KMS-11 (cell line): ENCODE measurements at regions not wholly inside any gene's neighbourhood (a gene's known extent, or its start where the extent isn't known, plus 50 kb on each side); places are given as distances from the start of the nearest gene placed in this dataset.
"Not testable (repeated sequence)": the region's sequence is repeated elsewhere in the genome, so short reads cannot be mapped to it uniquely, and the experiment has no call there.

ENCODE experiments used
- H2AFZ ChIP-seq: fragments of 200-600 bp; sonication (generic); 2 replicates; pipeline ENCODE4 v1.6.1; 2016; ENCODE audit warnings: antibody characterized with exemption, mixed run types, low read depth
- H3K27ac ChIP-seq: fragments of 200-600 bp; sonication (generic); 2 replicates; pipeline ENCODE4 v1.6.1; 2016; ENCODE audit warnings: mild to moderate bottlenecking, mixed run types
- H3K27me3 ChIP-seq: fragments of 200-600 bp; sonication (generic); 2 replicates; pipeline ENCODE4 v1.6.1; 2017; ENCODE audit warnings: mild to moderate bottlenecking, low read depth, mixed run types, moderate library complexity; ENCODE audit not compliant: insufficient read depth
- H3K36me3 ChIP-seq: fragments of 200-600 bp; sonication (generic); 2 replicates; pipeline ENCODE4 v1.6.1; 2017; ENCODE audit warnings: mild to moderate bottlenecking, mixed run types; ENCODE audit not compliant: insufficient read depth
- H3K4me1 ChIP-seq: fragments of 200-600 bp; sonication (generic); 2 replicates; pipeline ENCODE4 v1.6.1; 2016; ENCODE audit warnings: mild to moderate bottlenecking, low read depth, mixed run types; ENCODE audit not compliant: poor library complexity, severe bottlenecking
- H3K4me2 ChIP-seq: fragments of 200-600 bp; sonication (generic); 2 replicates; pipeline ENCODE4 v1.7.0; 2016; ENCODE audit warnings: mild to moderate bottlenecking, mixed run types
- H3K4me3 ChIP-seq: fragments of 200-600 bp; sonication (generic); IDR thresholded peaks from 2 replicates; pipeline ENCODE4 v1.6.1; 2017; ENCODE audit warnings: low read depth, low read length, mixed read lengths; ENCODE audit not compliant: insufficient read depth
- H3K79me2 ChIP-seq: fragments of 200-600 bp; sonication (generic); 2 replicates; pipeline ENCODE4 v1.6.1; 2016; ENCODE audit warnings: low read depth, mixed run types; ENCODE audit not compliant: insufficient read depth
- H3K9ac ChIP-seq: fragments of 200-600 bp; sonication (generic); 2 replicates; pipeline ENCODE4 v1.6.1; 2016; ENCODE audit warnings: mild to moderate bottlenecking, mixed run types
- H4K20me1 ChIP-seq: fragments of 200-600 bp; sonication (generic); 2 replicates; pipeline ENCODE4 v1.6.1; 2016; ENCODE audit warnings: mild to moderate bottlenecking, mixed run types; ENCODE audit not compliant: insufficient read depth
- TF ChIP-seq, protein P1 (sequence below): fragments of 200-600 bp; sonication (generic); conservative IDR thresholded peaks from 2 replicates; pipeline ENCODE4 v1.6.1; 2017; ENCODE audit warnings: low read depth, mild to moderate bottlenecking, antibody characterized with exemption, low read length, moderate library complexity, mixed read lengths

DNA sequence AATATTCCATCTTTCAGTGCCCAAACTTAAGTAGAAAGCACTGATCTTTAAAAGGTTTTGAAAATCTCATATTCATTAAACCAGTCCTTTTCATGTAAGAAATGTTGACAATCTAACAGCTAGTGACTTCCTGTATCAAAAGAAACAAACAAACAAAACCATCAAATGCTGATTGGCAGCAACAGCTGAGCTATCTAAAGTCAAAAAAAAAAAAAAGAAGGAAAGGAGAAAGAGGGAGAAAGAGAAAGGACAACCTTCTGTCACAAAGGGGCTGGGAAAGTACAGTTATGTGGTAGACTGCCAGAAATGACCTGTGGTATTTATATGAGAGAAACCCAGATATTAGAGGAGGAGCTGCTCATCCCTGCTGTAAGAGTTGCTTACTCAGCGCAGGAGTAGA is 614.6 kb upstream of the SMIM31 start:
- H3K36me3 ChIP-seq: no peaks in the 10 kb centered on the region
- H4K20me1 ChIP-seq: no peaks in the 10 kb centered on the region
- TF ChIP-seq, protein P1, sequence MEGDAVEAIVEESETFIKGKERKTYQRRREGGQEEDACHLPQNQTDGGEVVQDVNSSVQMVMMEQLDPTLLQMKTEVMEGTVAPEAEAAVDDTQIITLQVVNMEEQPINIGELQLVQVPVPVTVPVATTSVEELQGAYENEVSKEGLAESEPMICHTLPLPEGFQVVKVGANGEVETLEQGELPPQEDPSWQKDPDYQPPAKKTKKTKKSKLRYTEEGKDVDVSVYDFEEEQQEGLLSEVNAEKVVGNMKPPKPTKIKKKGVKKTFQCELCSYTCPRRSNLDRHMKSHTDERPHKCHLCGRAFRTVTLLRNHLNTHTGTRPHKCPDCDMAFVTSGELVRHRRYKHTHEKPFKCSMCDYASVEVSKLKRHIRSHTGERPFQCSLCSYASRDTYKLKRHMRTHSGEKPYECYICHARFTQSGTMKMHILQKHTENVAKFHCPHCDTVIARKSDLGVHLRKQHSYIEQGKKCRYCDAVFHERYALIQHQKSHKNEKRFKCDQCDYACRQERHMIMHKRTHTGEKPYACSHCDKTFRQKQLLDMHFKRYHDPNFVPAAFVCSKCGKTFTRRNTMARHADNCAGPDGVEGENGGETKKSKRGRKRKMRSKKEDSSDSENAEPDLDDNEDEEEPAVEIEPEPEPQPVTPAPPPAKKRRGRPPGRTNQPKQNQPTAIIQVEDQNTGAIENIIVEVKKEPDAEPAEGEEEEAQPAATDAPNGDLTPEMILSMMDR: no peak
- H3K4me2 ChIP-seq: no peak overlapping the region
- H3K9ac ChIP-seq: no peak overlapping the region
- no peak overlapping the region for H3K4me3 ChIP-seq
- H3K79me2 ChIP-seq: no peaks in the 10 kb centered on the region
- peaks cover 20% of the 10 kb centered on the region for H3K4me1 ChIP-seq
- H3K27me3 ChIP-seq: no peaks in the 10 kb centered on the region
- no peak overlapping the region for H3K27ac ChIP-seq
- no peak overlapping the region for H2AFZ ChIP-seq

DNA sequence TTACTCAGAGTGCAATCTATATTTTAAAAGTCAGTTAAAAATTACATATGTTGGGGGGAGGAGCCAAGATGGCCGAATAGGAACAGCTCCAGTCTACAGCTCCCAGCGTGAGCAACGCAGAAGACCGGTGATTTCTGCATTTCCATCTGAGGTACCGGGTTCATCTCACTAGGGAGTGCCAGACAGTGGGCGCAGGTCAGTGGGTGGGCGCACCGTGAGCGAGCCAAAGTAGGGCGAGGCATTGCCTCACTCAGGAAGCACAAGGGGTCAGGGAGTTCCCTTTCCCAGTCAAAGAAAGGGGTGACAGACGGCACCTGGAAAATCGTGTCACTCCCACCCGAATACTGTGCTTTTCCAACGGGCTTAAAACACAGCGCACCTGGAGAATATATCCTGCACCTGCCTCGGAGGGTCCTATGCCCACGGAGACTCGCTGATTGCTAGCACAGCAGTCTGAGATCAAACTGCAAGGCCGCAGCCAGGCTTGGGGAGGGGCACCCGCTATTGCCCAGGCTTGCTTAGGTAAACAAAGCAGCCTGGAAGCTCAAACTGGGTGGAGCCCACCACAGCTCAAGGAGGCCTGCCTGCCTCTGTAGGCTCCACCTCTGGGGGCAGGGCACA is 612.1 kb upstream of the SMIM31 start:
- not testable (repeated sequence) for H3K4me2 ChIP-seq, H4K20me1 ChIP-seq, H3K79me2 ChIP-seq, H3K9ac ChIP-seq, H3K4me1 ChIP-seq, H3K27me3 ChIP-seq, H3K27ac ChIP-seq, H3K4me3 ChIP-seq, H3K36me3 ChIP-seq, H2AFZ ChIP-seq

DNA sequence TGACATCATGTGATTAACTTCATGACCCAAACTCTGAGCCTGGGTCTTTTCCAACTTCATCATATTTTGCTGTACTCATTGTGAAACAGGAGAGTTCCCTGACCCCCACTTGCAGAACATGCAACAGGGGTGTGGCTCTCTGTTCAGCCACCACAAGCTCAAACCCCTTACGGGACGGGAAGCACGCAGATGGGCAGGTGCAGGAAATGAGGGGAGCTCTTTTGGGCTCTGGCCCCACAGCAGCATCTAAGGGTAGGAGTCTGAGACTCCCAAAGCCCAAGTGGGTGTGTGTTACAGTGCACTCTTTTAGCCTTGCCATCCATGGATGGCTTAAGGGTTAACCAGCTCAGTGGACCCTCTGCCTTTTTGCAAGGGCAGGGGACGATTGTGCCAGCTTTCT is 599.5 kb upstream of the SMIM31 start:
- no peak overlapping the region for H3K9ac ChIP-seq
- H3K4me2 ChIP-seq: no peak overlapping the region
- TF ChIP-seq, protein P1: no peak
- H3K4me3 ChIP-seq: no peak overlapping the region
- H3K79me2 ChIP-seq: no peaks in the 10 kb centered on the region
- no peak overlapping the region for H3K27ac ChIP-seq
- H3K4me1 ChIP-seq: no peaks in the 10 kb centered on the region
- H3K27me3 ChIP-seq: no peaks in the 10 kb centered on the region
- H3K36me3 ChIP-seq: no peaks in the 10 kb centered on the region
- H2AFZ ChIP-seq: no peak overlapping the region
- no peaks in the 10 kb centered on the region for H4K20me1 ChIP-seq

DNA sequence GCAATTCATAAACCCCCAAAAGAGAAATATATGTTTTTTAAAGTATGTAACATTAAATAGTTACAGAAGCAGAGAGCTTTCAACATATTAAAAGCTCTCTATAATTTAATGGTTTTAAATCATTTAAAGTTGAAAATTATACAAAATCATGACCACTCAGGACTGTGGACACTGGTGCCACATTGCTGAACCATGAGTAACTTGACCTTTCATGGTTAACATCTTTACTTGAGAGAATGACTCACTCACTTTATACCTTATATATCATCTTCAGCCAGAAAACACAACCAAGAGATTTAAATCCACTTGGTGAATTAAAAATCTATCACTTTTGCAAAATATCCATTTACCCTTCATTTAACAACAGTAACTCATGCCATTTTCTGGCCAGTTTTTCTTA is 584.3 kb upstream of the SMIM31 start:
- TF ChIP-seq, protein P1: no peak
- Histone ChIP-seq H2AFZ (no peak overlapping the region), H3K9ac (no peak overlapping the region), H3K4me2 (no peak overlapping the region), H4K20me1 (no peaks in the 10 kb centered on the region), H3K27ac (no peak overlapping the region), H3K79me2 (no peaks in the 10 kb centered on the region), H3K27me3 (no peaks in the 10 kb centered on the region), H3K4me1 (no peaks in the 10 kb centered on the region), H3K4me3 (no peak overlapping the region), H3K36me3 (no peaks in the 10 kb centered on the region)

DNA sequence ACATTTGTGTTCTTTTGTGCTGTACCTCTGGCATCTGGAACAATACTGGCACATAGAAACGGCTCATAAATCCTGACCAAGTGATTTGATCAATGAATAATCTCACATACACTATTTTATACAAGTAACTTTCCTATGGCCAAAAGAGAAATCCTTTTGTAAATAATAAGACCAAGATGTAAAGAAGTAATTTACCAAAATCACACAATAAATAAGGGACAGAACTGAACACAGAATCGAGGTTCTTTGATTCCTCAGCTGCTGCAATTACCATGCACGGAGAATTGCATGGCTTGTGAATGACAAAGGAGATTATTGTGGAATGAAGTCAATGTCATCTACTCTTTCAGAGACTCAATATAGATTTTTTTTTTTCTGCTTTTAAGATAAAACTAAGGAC is 576.8 kb upstream of the SMIM31 start:
- Histone ChIP-seq H3K4me1 (no peaks in the 10 kb centered on the region), H3K27me3 (no peaks in the 10 kb centered on the region), H3K4me3 (no peak overlapping the region), H3K36me3 (no peaks in the 10 kb centered on the region), H3K79me2 (no peaks in the 10 kb centered on the region), H4K20me1 (no peaks in the 10 kb centered on the region), H3K4me2 (no peak overlapping the region), H3K9ac (no peak overlapping the region), H2AFZ (no peak overlapping the region), H3K27ac (no peak overlapping the region)
- TF ChIP-seq, protein P1: no peak
